Liver (tissue), 3 donors: ENCODE measurements at regions not wholly inside any gene's neighbourhood (a gene's known extent, or its start where the extent isn't known, plus 50 kb on each side); places are given as distances from the start of the nearest gene placed in this dataset.

Experiments used
- FOXA1 ChIP-seq: IDR thresholded peaks from 2 replicates; pipeline ENCODE4 v1.6.1; 2016; ENCODE audit warnings: antibody characterized with exemption
- GABPA ChIP-seq, 2 donors: IDR thresholded peaks in 1 of 2; conservative IDR thresholded peaks in 1 of 2; 2 replicates each; pipeline ENCODE4 v1.6.1; 2016; ENCODE audit warnings: antibody characterized with exemption in 2 of 2, mild to moderate bottlenecking in 1 of 2, moderate library complexity in 1 of 2
- HNF4A ChIP-seq, 2 donors: conservative IDR thresholded peaks; 2 replicates each; pipeline ENCODE4 v1.6.1; 2016; ENCODE audit warnings: antibody characterized with exemption in 2 of 2, mild to moderate bottlenecking in 2 of 2
- RAD21 ChIP-seq, 2 donors: IDR thresholded peaks; 2 replicates each; pipeline ENCODE4 v1.6.1; 2016; ENCODE audit warnings: antibody characterized with exemption in 2 of 2, mild to moderate bottlenecking in 2 of 2
- SP1 ChIP-seq: IDR thresholded peaks from 2 replicates; pipeline ENCODE4 v1.6.1; 2018; ENCODE audit warnings: antibody characterized with exemption, mild to moderate bottlenecking
- TAF1 ChIP-seq: conservative IDR thresholded peaks from 2 replicates; pipeline ENCODE4 v1.6.1; 2016; ENCODE audit warnings: antibody characterized with exemption, mild to moderate bottlenecking
- YY1 ChIP-seq: IDR thresholded peaks from 2 replicates; pipeline ENCODE4 v1.6.1; 2016; ENCODE audit warnings: antibody characterized with exemption, mild to moderate bottlenecking
- ZBTB33 ChIP-seq: IDR thresholded peaks from 2 replicates; pipeline ENCODE4 v1.6.1; 2016; ENCODE audit warnings: antibody characterized with exemption
- TF ChIP-seq, protein P1 (sequence below): fragments of 150-350 bp; IDR thresholded peaks from 2 replicates; pipeline ENCODE4 v1.5.1; 2017; ENCODE audit warnings: improper control_type of control experiment, low read depth, low read length; ENCODE audit not compliant: missing input control
- TF ChIP-seq, protein P2 (sequence below): IDR thresholded peaks from 2 replicates; pipeline ENCODE4 v1.6.1; 2016; ENCODE audit warnings: antibody characterized with exemption, mild to moderate bottlenecking
- TF ChIP-seq, protein P3 (sequence below): IDR thresholded peaks from 2 replicates; pipeline ENCODE4 v1.6.1; 2016; ENCODE audit warnings: antibody characterized with exemption
- donor health status: healthy.
- donor health status: healthy.

DNA sequence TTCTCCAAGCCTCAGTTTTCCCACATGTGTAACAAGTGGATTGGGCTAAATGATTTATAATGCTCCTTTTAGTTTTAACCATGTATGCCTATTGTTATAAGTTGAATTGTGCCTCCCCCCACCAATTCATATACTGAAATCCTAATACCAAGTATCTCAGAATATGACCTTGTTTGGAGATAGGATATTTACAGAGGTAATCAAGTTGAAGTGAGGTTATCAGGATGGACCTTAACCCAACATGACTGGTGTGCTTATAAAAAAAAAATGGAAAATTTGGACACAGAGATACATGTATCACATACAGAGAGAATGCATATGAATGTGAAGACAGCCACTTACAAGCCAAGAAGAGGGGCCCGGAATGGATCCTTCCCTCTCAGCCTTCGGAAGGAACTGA lies 117.9 kb upstream of the HABP2 start:
- TF ChIP-seq RAD21 (IDR thresholded peaks at IDR 0.05), result no peak
- TF ChIP-seq, protein P1, sequence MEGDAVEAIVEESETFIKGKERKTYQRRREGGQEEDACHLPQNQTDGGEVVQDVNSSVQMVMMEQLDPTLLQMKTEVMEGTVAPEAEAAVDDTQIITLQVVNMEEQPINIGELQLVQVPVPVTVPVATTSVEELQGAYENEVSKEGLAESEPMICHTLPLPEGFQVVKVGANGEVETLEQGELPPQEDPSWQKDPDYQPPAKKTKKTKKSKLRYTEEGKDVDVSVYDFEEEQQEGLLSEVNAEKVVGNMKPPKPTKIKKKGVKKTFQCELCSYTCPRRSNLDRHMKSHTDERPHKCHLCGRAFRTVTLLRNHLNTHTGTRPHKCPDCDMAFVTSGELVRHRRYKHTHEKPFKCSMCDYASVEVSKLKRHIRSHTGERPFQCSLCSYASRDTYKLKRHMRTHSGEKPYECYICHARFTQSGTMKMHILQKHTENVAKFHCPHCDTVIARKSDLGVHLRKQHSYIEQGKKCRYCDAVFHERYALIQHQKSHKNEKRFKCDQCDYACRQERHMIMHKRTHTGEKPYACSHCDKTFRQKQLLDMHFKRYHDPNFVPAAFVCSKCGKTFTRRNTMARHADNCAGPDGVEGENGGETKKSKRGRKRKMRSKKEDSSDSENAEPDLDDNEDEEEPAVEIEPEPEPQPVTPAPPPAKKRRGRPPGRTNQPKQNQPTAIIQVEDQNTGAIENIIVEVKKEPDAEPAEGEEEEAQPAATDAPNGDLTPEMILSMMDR, result no peak
- TF ChIP-seq, protein P2, sequence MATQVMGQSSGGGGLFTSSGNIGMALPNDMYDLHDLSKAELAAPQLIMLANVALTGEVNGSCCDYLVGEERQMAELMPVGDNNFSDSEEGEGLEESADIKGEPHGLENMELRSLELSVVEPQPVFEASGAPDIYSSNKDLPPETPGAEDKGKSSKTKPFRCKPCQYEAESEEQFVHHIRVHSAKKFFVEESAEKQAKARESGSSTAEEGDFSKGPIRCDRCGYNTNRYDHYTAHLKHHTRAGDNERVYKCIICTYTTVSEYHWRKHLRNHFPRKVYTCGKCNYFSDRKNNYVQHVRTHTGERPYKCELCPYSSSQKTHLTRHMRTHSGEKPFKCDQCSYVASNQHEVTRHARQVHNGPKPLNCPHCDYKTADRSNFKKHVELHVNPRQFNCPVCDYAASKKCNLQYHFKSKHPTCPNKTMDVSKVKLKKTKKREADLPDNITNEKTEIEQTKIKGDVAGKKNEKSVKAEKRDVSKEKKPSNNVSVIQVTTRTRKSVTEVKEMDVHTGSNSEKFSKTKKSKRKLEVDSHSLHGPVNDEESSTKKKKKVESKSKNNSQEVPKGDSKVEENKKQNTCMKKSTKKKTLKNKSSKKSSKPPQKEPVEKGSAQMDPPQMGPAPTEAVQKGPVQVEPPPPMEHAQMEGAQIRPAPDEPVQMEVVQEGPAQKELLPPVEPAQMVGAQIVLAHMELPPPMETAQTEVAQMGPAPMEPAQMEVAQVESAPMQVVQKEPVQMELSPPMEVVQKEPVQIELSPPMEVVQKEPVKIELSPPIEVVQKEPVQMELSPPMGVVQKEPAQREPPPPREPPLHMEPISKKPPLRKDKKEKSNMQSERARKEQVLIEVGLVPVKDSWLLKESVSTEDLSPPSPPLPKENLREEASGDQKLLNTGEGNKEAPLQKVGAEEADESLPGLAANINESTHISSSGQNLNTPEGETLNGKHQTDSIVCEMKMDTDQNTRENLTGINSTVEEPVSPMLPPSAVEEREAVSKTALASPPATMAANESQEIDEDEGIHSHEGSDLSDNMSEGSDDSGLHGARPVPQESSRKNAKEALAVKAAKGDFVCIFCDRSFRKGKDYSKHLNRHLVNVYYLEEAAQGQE, result no peak
- TF ChIP-seq TAF1, result no peak
- no peak for TF ChIP-seq SP1
- TF ChIP-seq FOXA1, result no peak
- TF ChIP-seq HNF4A (conservative IDR thresholded peaks at IDR 0.05), result peak; percentile 37 to 51
- TF ChIP-seq, protein P3, sequence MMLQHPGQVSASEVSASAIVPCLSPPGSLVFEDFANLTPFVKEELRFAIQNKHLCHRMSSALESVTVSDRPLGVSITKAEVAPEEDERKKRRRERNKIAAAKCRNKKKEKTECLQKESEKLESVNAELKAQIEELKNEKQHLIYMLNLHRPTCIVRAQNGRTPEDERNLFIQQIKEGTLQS, result no peak
- no peak for TF ChIP-seq GABPA (IDR thresholded peaks at IDR 0.05 in 1 of 2, conservative IDR thresholded peaks at IDR 0.05 in 1 of 2)
- no peak for TF ChIP-seq YY1
- TF ChIP-seq ZBTB33, result no peak
